ENCODE measurements at regions not wholly inside any gene's neighbourhood (a gene's known extent, or its start where the extent isn't known, plus 50 kb on each side); places are given as distances from the start of the nearest gene placed in this dataset.

DNA sequence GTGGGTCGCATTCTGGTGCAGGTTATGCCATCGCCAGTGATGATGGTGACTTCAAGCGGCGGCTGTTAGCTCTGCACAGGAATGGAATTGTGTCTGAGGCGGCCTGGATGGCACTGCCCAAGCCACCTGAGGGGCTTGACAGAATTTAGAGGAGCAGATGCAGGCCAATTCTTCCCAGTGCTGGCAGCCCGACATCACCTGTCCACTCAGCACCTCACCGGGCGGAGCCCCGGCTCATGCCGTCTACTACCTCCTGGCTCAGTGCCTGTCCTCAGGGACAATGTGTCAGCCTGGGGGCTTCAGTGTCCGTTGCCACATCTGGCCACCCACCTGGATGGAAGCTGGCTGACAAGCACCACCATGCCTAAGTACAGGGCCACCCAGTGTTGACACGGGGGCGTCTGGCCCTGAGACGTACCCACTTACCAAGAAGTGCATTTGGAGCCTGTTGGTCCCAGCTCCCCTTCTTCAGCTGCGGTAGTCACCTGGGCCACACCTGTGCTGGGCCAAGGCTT, 420.5 kb upstream of the MKI67 start:
- ATAC-seq (no peak), DNase-seq (no peak)
- H3K4me1 ChIP-seq: no peaks in the 10 kb centered on the region
- no peak overlapping the region for H3K4me3 ChIP-seq
- H3K27ac ChIP-seq: no peak overlapping the region
- no peaks in the 10 kb centered on the region for H3K9me3 ChIP-seq
- no peaks in the 10 kb centered on the region for H3K36me3 ChIP-seq
- TF ChIP-seq, protein P1, sequence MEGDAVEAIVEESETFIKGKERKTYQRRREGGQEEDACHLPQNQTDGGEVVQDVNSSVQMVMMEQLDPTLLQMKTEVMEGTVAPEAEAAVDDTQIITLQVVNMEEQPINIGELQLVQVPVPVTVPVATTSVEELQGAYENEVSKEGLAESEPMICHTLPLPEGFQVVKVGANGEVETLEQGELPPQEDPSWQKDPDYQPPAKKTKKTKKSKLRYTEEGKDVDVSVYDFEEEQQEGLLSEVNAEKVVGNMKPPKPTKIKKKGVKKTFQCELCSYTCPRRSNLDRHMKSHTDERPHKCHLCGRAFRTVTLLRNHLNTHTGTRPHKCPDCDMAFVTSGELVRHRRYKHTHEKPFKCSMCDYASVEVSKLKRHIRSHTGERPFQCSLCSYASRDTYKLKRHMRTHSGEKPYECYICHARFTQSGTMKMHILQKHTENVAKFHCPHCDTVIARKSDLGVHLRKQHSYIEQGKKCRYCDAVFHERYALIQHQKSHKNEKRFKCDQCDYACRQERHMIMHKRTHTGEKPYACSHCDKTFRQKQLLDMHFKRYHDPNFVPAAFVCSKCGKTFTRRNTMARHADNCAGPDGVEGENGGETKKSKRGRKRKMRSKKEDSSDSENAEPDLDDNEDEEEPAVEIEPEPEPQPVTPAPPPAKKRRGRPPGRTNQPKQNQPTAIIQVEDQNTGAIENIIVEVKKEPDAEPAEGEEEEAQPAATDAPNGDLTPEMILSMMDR (IDR thresholded peaks at IDR 0.05): no peak
- H3K27me3 ChIP-seq: peaks cover 11% of the 10 kb centered on the region
- intact Hi-C loops (cut with DNase I): no loop called here

DNA sequence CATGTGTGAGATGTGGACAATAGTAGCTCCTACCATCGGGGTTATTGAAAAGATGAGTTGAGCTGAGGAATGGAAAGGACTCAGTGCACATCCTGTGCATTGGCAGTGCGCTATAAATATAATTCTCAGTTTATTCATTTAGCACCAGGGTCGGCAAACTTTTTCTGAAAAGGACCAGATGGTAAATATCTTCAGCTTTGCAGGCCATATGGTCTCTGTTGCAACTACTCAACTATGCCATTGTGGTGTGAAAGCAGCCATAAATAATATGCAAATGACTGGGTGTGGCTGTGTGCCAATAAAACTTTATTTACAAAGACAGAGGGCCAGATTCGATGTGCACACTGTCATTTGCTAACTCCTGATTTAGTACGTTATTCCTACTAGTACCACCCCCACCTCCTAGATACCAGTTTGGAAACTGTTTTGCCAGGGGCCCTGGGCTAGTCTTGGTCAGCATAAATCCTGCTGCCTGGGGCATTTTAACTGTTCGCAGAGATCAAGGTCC, 422.9 kb upstream of the MKI67 start:
- no peaks in the 10 kb centered on the region for H3K4me1 ChIP-seq
- intact Hi-C loops (cut with DNase I): no loop called here
- no peaks in the 10 kb centered on the region for H3K36me3 ChIP-seq
- H3K4me3 ChIP-seq: no peak overlapping the region
- ATAC-seq: no peak
- no peaks in the 10 kb centered on the region for H3K9me3 ChIP-seq
- TF ChIP-seq, protein P1 (IDR thresholded peaks at IDR 0.05): no peak
- no peak overlapping the region for H3K27ac ChIP-seq
- peaks cover 6% of the 10 kb centered on the region for H3K27me3 ChIP-seq
- DNase-seq: no peak

GRCh38 chr10:128550045-128550444, 423.8 kb upstream of the MKI67 start:
- Histone ChIP-seq H3K9me3 (no peaks in the 10 kb centered on the region), H3K36me3 (no peaks in the 10 kb centered on the region), H3K27me3 (peaks cover 5% of the 10 kb centered on the region), H3K4me1 (no peaks in the 10 kb centered on the region), H3K4me3 (no peak overlapping the region), H3K27ac (no peak overlapping the region)
- TF ChIP-seq, protein P1 (IDR thresholded peaks at IDR 0.05): no peak
- DNase-seq (no peak), ATAC-seq (no peak)
- intact Hi-C loops (cut with DNase I): no loop called here

GRCh38 chr10:128551475-128551874, 425.3 kb upstream of the MKI67 start:
- H3K9me3 ChIP-seq: no peaks in the 10 kb centered on the region
- ATAC-seq (no peak), DNase-seq (no peak)
- TF ChIP-seq, protein P1 (IDR thresholded peaks at IDR 0.05): no peak
- no peaks in the 10 kb centered on the region for H3K27me3 ChIP-seq
- H3K4me3 ChIP-seq: no peak overlapping the region
- intact Hi-C loops (cut with DNase I): no loop called here
- H3K27ac ChIP-seq: no peak overlapping the region
- no peaks in the 10 kb centered on the region for H3K36me3 ChIP-seq
- H3K4me1 ChIP-seq: no peaks in the 10 kb centered on the region

DNA sequence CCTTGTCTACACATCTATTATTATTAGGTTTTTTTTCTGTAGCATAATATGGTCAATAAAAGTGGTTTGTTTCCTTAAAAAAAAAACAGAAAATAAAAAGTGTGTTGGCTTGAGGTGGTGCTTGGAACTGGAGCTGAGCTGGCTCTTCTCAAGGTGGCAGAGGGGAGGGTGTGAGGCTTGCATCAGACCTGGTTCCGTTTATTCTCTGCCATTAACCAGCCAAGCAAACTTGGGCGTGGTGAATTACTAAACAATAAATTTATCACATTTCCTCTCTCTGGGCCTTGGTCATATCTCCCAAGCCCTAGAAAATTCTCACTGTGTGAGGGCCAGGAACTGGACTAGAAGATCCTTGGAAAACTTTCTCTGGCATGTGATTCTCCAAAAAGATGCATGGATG, 427.5 kb upstream of the MKI67 start:
- Histone ChIP-seq H3K27me3 (no peaks in the 10 kb centered on the region), H3K9me3 (no peaks in the 10 kb centered on the region), H3K27ac (no peak overlapping the region), H3K36me3 (no peaks in the 10 kb centered on the region), H3K4me1 (no peaks in the 10 kb centered on the region), H3K4me3 (no peak overlapping the region)
- intact Hi-C loops (cut with DNase I): no loop called here
- TF ChIP-seq, protein P1 (IDR thresholded peaks at IDR 0.05): no peak
- ATAC-seq (no peak), DNase-seq (no peak)
